B cell (primary cell): ENCODE measurements at regions not wholly inside any gene's neighbourhood (a gene's known extent, or its start where the extent isn't known, plus 50 kb on each side); places are given as distances from the start of the nearest gene placed in this dataset.

ENCODE experiments used
- ATAC-seq: fragments of 200-7000 bp; cut with Tn5 transposase; one replicate; pipeline ENCODE4 v1.10.0; 2021; ENCODE audit warnings: low read depth, mild to moderate bottlenecking, moderate number of reproducible peaks, moderate library complexity
- CTCF ChIA-PET: fragments of 350-600 bp; sonication (Branson Sonifier 250); formaldehyde crosslinking; loops from one replicate; lab custom pipeline; 2021; ENCODE audit warnings: antibody characterized with exemption, inconsistent platforms; lab: Charles Lee
- POLR2A ChIA-PET: fragments of 350-600 bp; sonication (Branson Sonifier 250); formaldehyde crosslinking; loops from one replicate; lab custom pipeline; 2021; ENCODE audit warnings: antibody characterized with exemption; lab: Charles Lee
- DNase-seq: peaks from one replicate; pipeline ENCODE4 v3.0.0; 2013
- H2AFZ ChIP-seq: 2 replicates; pipeline ENCODE4 v1.6.1; 2012; ENCODE audit warnings: mild to moderate bottlenecking, low read depth, low read length; ENCODE audit not compliant: insufficient read depth, poor library complexity, severe bottlenecking
- H3K27ac ChIP-seq, 2 donors: 1 replicate in 1 of 2; 2 replicates in 1 of 2; pipeline ENCODE4 v1.5.1; 2012 to 2013; ENCODE audit warnings: low read length in 2 of 2, mild to moderate bottlenecking in 2 of 2, moderate library complexity in 1 of 2
- H3K27me3 ChIP-seq, 4 experiments: fragments of 200-600 bp in 1 of 4; sonication (generic) in 1 of 4; replicated peaks in 1 of 4; 1 replicate in 2 of 4; 2 replicates in 2 of 4; pipeline versions ENCODE4 v1.6.1 to v1.7.0; 2013 to 2016; ENCODE audit warnings: low read length in 3 of 4, mild to moderate bottlenecking in 2 of 4, mixed read lengths in 1 of 4, moderate library complexity in 1 of 4; ENCODE audit not compliant: insufficient read depth in 4 of 4, control insufficient read depth in 3 of 4; ENCODE audit errors: control extremely low read depth in 1 of 4
- H3K36me3 ChIP-seq, 2 experiments: replicated peaks in 1 of 2; 1 replicate in 1 of 2; 2 replicates in 1 of 2; pipeline versions ENCODE4 v1.6.1 to v1.7.1; 2013; ENCODE audit warnings: low read length in 1 of 2; ENCODE audit not compliant: insufficient read depth in 2 of 2, control insufficient read depth in 1 of 2; ENCODE audit errors: control extremely low read depth in 1 of 2, extremely low read depth in 1 of 2
- H3K4me1 ChIP-seq, 2 donors: fragments of 200-600 bp in 1 of 2; sonication (generic) in 1 of 2; 1 replicate in 1 of 2; 2 replicates in 1 of 2; pipeline versions ENCODE4 v1.5.1 to v1.6.1; 2013 to 2017; ENCODE audit warnings: low read length in 2 of 2; ENCODE audit not compliant: control insufficient read depth in 2 of 2, insufficient read depth in 2 of 2
- H3K4me2 ChIP-seq: replicated peaks from 2 replicates; pipeline ENCODE3; 2012; ENCODE audit warnings: mild to moderate bottlenecking, low read depth, low read length; ENCODE audit not compliant: poor library complexity, severe bottlenecking
- H3K4me3 ChIP-seq, 5 experiments: fragments of 200-600 bp in 1 of 5; sonication (generic) in 1 of 5; 1 replicate in 3 of 5; 2 replicates in 2 of 5; pipeline versions ENCODE4 v1.5.1 to v1.7.0; 2011 to 2016; ENCODE audit warnings: low read length in 4 of 5, mild to moderate bottlenecking in 4 of 5, low read depth in 2 of 5, control low read depth in 1 of 5, moderate library complexity in 1 of 5; ENCODE audit not compliant: insufficient read depth in 1 of 5; ENCODE audit errors: control extremely low read depth in 1 of 5, extremely low read depth in 1 of 5
- H3K79me2 ChIP-seq: fragments of 200-600 bp; sonication (generic); one replicate; pipeline ENCODE4 v1.6.0; 2016; ENCODE audit warnings: low read length; ENCODE audit not compliant: control insufficient read depth, insufficient read depth
- H3K9ac ChIP-seq: fragments of 200-600 bp; sonication (generic); 2 replicates; pipeline ENCODE4 v1.6.1; 2017; ENCODE audit warnings: mild to moderate bottlenecking, low read length, moderate library complexity
- H3K9me3 ChIP-seq, 3 donors: one replicate each; pipeline versions ENCODE4 v1.6.1 to v1.7.1; 2013; ENCODE audit warnings: low read length in 2 of 3; ENCODE audit not compliant: control insufficient read depth in 2 of 3, insufficient read depth in 1 of 3; ENCODE audit errors: control extremely low read depth in 1 of 3
- H4K20me1 ChIP-seq: 2 replicates; pipeline ENCODE4 v1.6.0; 2012; ENCODE audit warnings: mild to moderate bottlenecking, low read length; ENCODE audit not compliant: insufficient read depth, control insufficient read depth, poor library complexity, severe bottlenecking
- H3K27ac Mint-ChIP-seq: one replicate; pipeline ENCODE4 v1.8.0; 2021; ENCODE audit warnings: mixed read lengths
- H3K27me3 Mint-ChIP-seq: one replicate; pipeline ENCODE4 v1.8.0; 2021; ENCODE audit warnings: mixed read lengths
- H3K4me1 Mint-ChIP-seq: one replicate; pipeline ENCODE4 v1.8.0; 2021; ENCODE audit warnings: mixed read lengths
- H3K4me3 Mint-ChIP-seq: one replicate; pipeline ENCODE4 v1.8.0; 2021; ENCODE audit warnings: mixed read lengths
- H3K9me3 Mint-ChIP-seq: one replicate; pipeline ENCODE4 v1.8.0; 2022; ENCODE audit warnings: mixed read lengths; ENCODE audit not compliant: insufficient read depth
- CTCF ChIP-seq: fragments of 200-600 bp; IDR thresholded peaks from one replicate; pipeline ENCODE4 v1.8.0; 2022; ENCODE audit warnings: antibody characterized with exemption, mild to moderate bottlenecking
- EZH2 ChIP-seq: IDR thresholded peaks from 2 replicates; pipeline ENCODE4 v1.6.1; 2012; ENCODE audit warnings: borderline replicate concordance, low read depth, mild to moderate bottlenecking, moderate library complexity, low read length; ENCODE audit not compliant: insufficient read depth, poor library complexity, severe bottlenecking
- WGBS: methylation state at CpG from one replicate; pipeline ENCODE4 v1.1.5; 2013; ENCODE audit warnings: missing lambda C conversion rate; ENCODE audit not compliant: insufficient coverage; 5-methylcytosine and 5-hydroxymethylcytosine counted together
- intact Hi-C: fragments of 100-400 bp; cut with micrococcal nuclease; formaldehyde crosslinking; loops from one replicate; pipeline ENCODE4 v1.10.0; 2022

GRCh38 chr3:148190441-148190990, 507.2 kb upstream of the AGTR1 start:
- H3K27ac Mint-ChIP-seq, result no peak overlapping the region
- no CpG with 5 or more reads among the region's 1 CpG for WGBS
- Histone ChIP-seq H2AFZ (no peak overlapping the region), H3K9me3 (peaks cover 0 to 1% (median 0%) of the 10 kb centered on the region in 3 donors), H3K27me3 (no peaks in the 10 kb centered on the region), H4K20me1 (no peaks in the 10 kb centered on the region), H3K4me3 (no peak overlapping the region), H3K36me3 (no peaks in the 10 kb centered on the region), H3K27ac (no peak overlapping the region), H3K79me2 (no peaks in the 10 kb centered on the region), H3K4me1 (no peaks in the 10 kb centered on the region), H3K4me2 (no peak overlapping the region), H3K9ac (no peak overlapping the region)
- H3K4me1 Mint-ChIP-seq, result no peaks in the 10 kb centered on the region
- DNase-seq, result no peak
- H3K4me3 Mint-ChIP-seq, result no peak overlapping the region
- no peaks in the 10 kb centered on the region for H3K27me3 Mint-ChIP-seq
- no peak for ATAC-seq
- ChIA-PET CTCF (no interaction called here), POLR2A (no interaction called here)
- no peaks in the 10 kb centered on the region for H3K9me3 Mint-ChIP-seq
- no peak for TF ChIP-seq CTCF
- no peak for TF ChIP-seq EZH2
- intact Hi-C loops, result no loop called here

GRCh38 chr3:148191966-148192365, 505.7 kb upstream of the AGTR1 start:
- H3K27ac Mint-ChIP-seq, result no peak overlapping the region
- H3K4me1 ChIP-seq, result no peaks in the 10 kb centered on the region
- peaks cover 0 to 1% (median 0%) of the 10 kb centered on the region in 3 donors for H3K9me3 ChIP-seq
- no peaks in the 10 kb centered on the region for H3K9me3 Mint-ChIP-seq
- no peaks in the 10 kb centered on the region for H3K27me3 ChIP-seq
- H3K4me1 Mint-ChIP-seq, result no peaks in the 10 kb centered on the region
- H4K20me1 ChIP-seq, result no peaks in the 10 kb centered on the region
- H3K9ac ChIP-seq, result no peak overlapping the region
- H3K4me3 Mint-ChIP-seq, result no peak overlapping the region
- H3K4me3 ChIP-seq, result no peak overlapping the region
- ATAC-seq (no peak), DNase-seq (no peak)
- intact Hi-C loops, result no loop called here
- H2AFZ ChIP-seq, result no peak overlapping the region
- ChIA-PET POLR2A (no interaction called here), CTCF (no interaction called here)
- H3K27me3 Mint-ChIP-seq, result no peaks in the 10 kb centered on the region
- H3K4me2 ChIP-seq, result no peak overlapping the region
- no peak for TF ChIP-seq CTCF
- no peak for TF ChIP-seq EZH2
- H3K27ac ChIP-seq, result no peak overlapping the region
- no peaks in the 10 kb centered on the region for H3K79me2 ChIP-seq
- H3K36me3 ChIP-seq, result no peaks in the 10 kb centered on the region
- 82% methylated on average over 5 of the region's 5 CpGs for WGBS
